ENCODE measurements at regions not wholly inside any gene's neighbourhood (a gene's known extent, or its start where the extent isn't known, plus 50 kb on each side); places are given as distances from the start of the nearest gene placed in this dataset.

GRCh38 chr1:77632216-77632615 is 50.2 kb downstream of the ZZZ3 start:
- Histone ChIP-seq H3K27me3 (ENCODE audit: control insufficient read depth in 2 of 2, insufficient read depth in 2 of 2, low read length in 2 of 2) (no peaks in the 10 kb centered on the region), H3K4me1 (ENCODE audit: control insufficient read depth in 2 of 2, insufficient read depth in 2 of 2, low read length in 2 of 2) (no peaks in the 10 kb centered on the region), H3K36me3 (ENCODE audit: control insufficient read depth in 2 of 3, insufficient read depth in 3 of 3, low read length in 3 of 3) (peaks cover 6 to 32% (median 13%) of the 10 kb centered on the region in 3 experiments), H3K4me3 (ENCODE audit: low read length) (no peak overlapping the region), H3K27ac (ENCODE audit: low read depth, low read length) (no peak overlapping the region), H3K9me3 (ENCODE audit: control insufficient read depth in 2 of 3, low read length in 3 of 3) (no peaks in the 10 kb centered on the region)
- ChIA-PET POLR2A (interaction anchor here (0.6 kb wide), 1 partner anchor 53 kb away, joined by 3 read pairs; no protein-coding TSS in a partner anchor), CTCF (no interaction called here)
- H3K9me3 Mint-ChIP-seq = no peaks in the 10 kb centered on the region
- H3K36me3 Mint-ChIP-seq = peaks cover 11 to 57% (median 31%) of the 10 kb centered on the region in 5 donors
- no peaks in the 10 kb centered on the region for H3K27me3 Mint-ChIP-seq
- ATAC-seq = no peak
- DNase-seq = no peak
- H3K27ac Mint-ChIP-seq = no peak overlapping the region
- intact Hi-C loops (cut with micrococcal nuclease) = no loop called here
- no peak overlapping the region for H3K4me3 Mint-ChIP-seq
- peaks cover 2 to 28% (median 8%) of the 10 kb centered on the region in 7 donors for H3K4me1 Mint-ChIP-seq

- ChIA-PET CTCF (no interaction called here), POLR2A (interaction anchor here (0.6 kb wide), 1 partner anchor 54 kb away, joined by 3 read pairs; no protein-coding TSS in a partner anchor)
- DNase-seq = no peak
- H3K27me3 ChIP-seq (ENCODE audit: control insufficient read depth in 2 of 2, insufficient read depth in 2 of 2, low read length in 2 of 2) = no peaks in the 10 kb centered on the region
- peaks cover 6 to 32% (median 13%) of the 10 kb centered on the region in 3 experiments for H3K36me3 ChIP-seq (ENCODE audit: control insufficient read depth in 2 of 3, insufficient read depth in 3 of 3, low read length in 3 of 3)
- H3K4me1 Mint-ChIP-seq = peaks cover 2 to 28% (median 8%) of the 10 kb centered on the region in 7 donors
- no peaks in the 10 kb centered on the region for H3K27me3 Mint-ChIP-seq
- no peaks in the 10 kb centered on the region for H3K9me3 ChIP-seq (ENCODE audit: control insufficient read depth in 2 of 3, low read length in 3 of 3)
- H3K36me3 Mint-ChIP-seq = peaks cover 11 to 58% (median 32%) of the 10 kb centered on the region in 5 donors
- ATAC-seq = no peak
- no peaks in the 10 kb centered on the region for H3K4me1 ChIP-seq (ENCODE audit: control insufficient read depth in 2 of 2, insufficient read depth in 2 of 2, low read length in 2 of 2)
- intact Hi-C loops (cut with micrococcal nuclease) = loop anchor here in 1 of 2 donors (2.0 kb wide), 1 partner anchor 13 kb away; no protein-coding TSS in a partner anchor
- H3K4me3 Mint-ChIP-seq = no peak overlapping the region
- H3K9me3 Mint-ChIP-seq = no peaks in the 10 kb centered on the region
- H3K27ac ChIP-seq (ENCODE audit: low read depth, low read length) = no peak overlapping the region
- H3K27ac Mint-ChIP-seq = peak overlapping the region in 1 of 9 donors; percentile 9
- H3K4me3 ChIP-seq (ENCODE audit: low read length) = no peak overlapping the region
Observed at GRCh38 chr1:77631751-77632150, 50.7 kb downstream of the ZZZ3 start.

- Mint-ChIP-seq H3K4me3 (no peak overlapping the region), H3K36me3 (peaks cover 11 to 62% (median 36%) of the 10 kb centered on the region in 5 donors), H3K27ac (no peak overlapping the region), H3K4me1 (peaks cover 2 to 28% (median 8%) of the 10 kb centered on the region in 7 donors), H3K27me3 (no peaks in the 10 kb centered on the region), H3K9me3 (no peaks in the 10 kb centered on the region)
- CTCF ChIA-PET = no interaction called here
- ATAC-seq = no peak
- POLR2A ChIA-PET = no interaction called here
- peaks cover 6 to 36% (median 13%) of the 10 kb centered on the region in 3 experiments for H3K36me3 ChIP-seq (ENCODE audit: control insufficient read depth in 2 of 3, insufficient read depth in 3 of 3, low read length in 3 of 3)
- no peak overlapping the region for H3K4me3 ChIP-seq (ENCODE audit: low read length)
- intact Hi-C loops (cut with micrococcal nuclease) = loop anchor here in 1 of 2 donors (2.0 kb wide), 1 partner anchor 13 kb away; no protein-coding TSS in a partner anchor
- DNase-seq = no peak
- no peaks in the 10 kb centered on the region for H3K27me3 ChIP-seq (ENCODE audit: control insufficient read depth in 2 of 2, insufficient read depth in 2 of 2, low read length in 2 of 2)
- H3K9me3 ChIP-seq (ENCODE audit: control insufficient read depth in 2 of 3, low read length in 3 of 3) = no peaks in the 10 kb centered on the region
- H3K27ac ChIP-seq (ENCODE audit: low read depth, low read length) = no peak overlapping the region
- no peaks in the 10 kb centered on the region for H3K4me1 ChIP-seq (ENCODE audit: control insufficient read depth in 2 of 2, insufficient read depth in 2 of 2, low read length in 2 of 2)
Observed at GRCh38 chr1:77631302-77631701, 51.2 kb downstream of the ZZZ3 start.

DNA sequence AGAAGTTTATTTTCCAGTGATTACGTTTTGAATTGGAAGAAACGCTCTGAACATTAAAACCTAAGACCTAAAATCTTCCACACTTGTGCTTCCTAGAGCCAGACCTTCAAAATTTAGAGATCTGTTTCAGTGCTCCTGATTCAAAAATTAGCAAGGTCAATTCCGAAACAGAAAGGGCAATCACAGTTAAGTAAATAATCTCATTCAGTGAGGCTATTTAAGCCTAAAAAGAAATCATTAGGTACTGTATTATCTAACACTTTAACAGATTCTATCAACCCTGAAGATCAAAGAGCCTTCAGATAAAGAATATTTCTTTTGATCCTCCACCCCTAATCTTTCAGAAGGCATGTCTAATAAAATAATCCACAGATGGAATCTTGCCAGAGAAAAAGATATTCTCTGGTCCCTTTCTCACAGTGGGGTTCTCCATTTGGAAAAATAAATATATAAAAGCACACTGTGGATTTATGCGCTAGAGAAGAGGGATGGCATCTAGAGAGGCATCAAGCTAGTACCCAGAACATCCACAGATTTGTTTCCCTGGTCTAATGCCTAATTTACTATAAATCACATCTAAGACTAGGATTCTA is 54.4 kb downstream of the ZZZ3 start:
- no peaks in the 10 kb centered on the region for H3K27me3 Mint-ChIP-seq
- H3K9me3 Mint-ChIP-seq = peaks cover 0 to 2% (median 0%) of the 10 kb centered on the region in 11 donors
- no peak overlapping the region for H3K4me3 Mint-ChIP-seq
- peak overlapping the region in 1 of 9 donors; percentile 72 for H3K27ac Mint-ChIP-seq
- intact Hi-C loops (cut with micrococcal nuclease) = no loop called here
- Histone ChIP-seq H3K27ac (ENCODE audit: low read depth, low read length) (no peak overlapping the region), H3K9me3 (ENCODE audit: control insufficient read depth in 2 of 3, low read length in 3 of 3) (no peaks in the 10 kb centered on the region), H3K27me3 (ENCODE audit: control insufficient read depth in 2 of 2, insufficient read depth in 2 of 2, low read length in 2 of 2) (no peaks in the 10 kb centered on the region), H3K4me1 (ENCODE audit: control insufficient read depth in 2 of 2, insufficient read depth in 2 of 2, low read length in 2 of 2) (no peaks in the 10 kb centered on the region), H3K36me3 (ENCODE audit: control insufficient read depth in 2 of 3, insufficient read depth in 3 of 3, low read length in 3 of 3) (peaks cover 6 to 34% (median 16%) of the 10 kb centered on the region in 3 experiments), H3K4me3 (ENCODE audit: low read length) (no peak overlapping the region)
- peaks cover 2 to 36% (median 14%) of the 10 kb centered on the region in 7 donors for H3K4me1 Mint-ChIP-seq
- DNase-seq = no peak
- CTCF ChIA-PET = no interaction called here
- POLR2A ChIA-PET = no interaction called here
- ATAC-seq = no peak
- peaks cover 14 to 74% (median 48%) of the 10 kb centered on the region in 5 donors for H3K36me3 Mint-ChIP-seq

DNA sequence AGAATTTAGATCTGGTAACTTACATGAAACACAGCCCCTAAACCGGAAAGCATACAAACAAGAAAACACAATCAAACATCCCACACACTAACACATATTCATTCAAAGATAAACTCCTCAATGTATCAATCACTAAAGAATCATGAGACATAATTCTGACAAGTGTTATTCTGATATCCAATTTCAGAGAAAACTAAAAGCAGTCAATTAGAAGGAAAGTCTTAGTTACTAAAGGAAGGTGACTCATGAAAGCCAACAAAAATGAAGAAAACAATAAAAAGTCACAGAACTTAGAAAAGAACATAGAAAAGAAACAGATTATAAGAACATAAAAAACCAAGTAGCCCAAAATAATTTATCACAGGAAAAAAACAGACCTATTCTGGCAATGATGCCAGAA is 57.2 kb downstream of the ZZZ3 start:
- H3K36me3 ChIP-seq (ENCODE audit: control insufficient read depth in 2 of 3, insufficient read depth in 3 of 3, low read length in 3 of 3) = peaks cover 0 to 17% (median 4%) of the 10 kb centered on the region in 3 experiments
- H3K36me3 Mint-ChIP-seq = peaks cover 4 to 67% (median 46%) of the 10 kb centered on the region in 5 donors
- no peak overlapping the region for H3K4me3 Mint-ChIP-seq
- CTCF ChIA-PET = no interaction called here
- intact Hi-C loops (cut with micrococcal nuclease) = no loop called here
- H3K27me3 ChIP-seq (ENCODE audit: control insufficient read depth in 2 of 2, insufficient read depth in 2 of 2, low read length in 2 of 2) = no peaks in the 10 kb centered on the region
- H3K27ac Mint-ChIP-seq = peak overlapping the region in 1 of 9 donors; percentile 45
- no peaks in the 10 kb centered on the region for H3K9me3 ChIP-seq (ENCODE audit: control insufficient read depth in 2 of 3, low read length in 3 of 3)
- peaks cover under 1 to 44% (median 17%) of the 10 kb centered on the region in 7 donors for H3K4me1 Mint-ChIP-seq
- peaks cover 0 to 2% (median 0%) of the 10 kb centered on the region in 11 donors for H3K9me3 Mint-ChIP-seq
- POLR2A ChIA-PET = no interaction called here
- no peak for ATAC-seq
- H3K4me3 ChIP-seq (ENCODE audit: low read length) = no peak overlapping the region
- no peaks in the 10 kb centered on the region for H3K4me1 ChIP-seq (ENCODE audit: control insufficient read depth in 2 of 2, insufficient read depth in 2 of 2, low read length in 2 of 2)
- no peaks in the 10 kb centered on the region for H3K27me3 Mint-ChIP-seq
- H3K27ac ChIP-seq (ENCODE audit: low read depth, low read length) = no peak overlapping the region
- DNase-seq = no peak

- Histone ChIP-seq H3K27me3 (ENCODE audit: control insufficient read depth in 2 of 2, insufficient read depth in 2 of 2, low read length in 2 of 2) (no peaks in the 10 kb centered on the region), H3K9me3 (ENCODE audit: control insufficient read depth in 2 of 3, low read length in 3 of 3) (no peaks in the 10 kb centered on the region), H3K36me3 (ENCODE audit: control insufficient read depth in 2 of 3, insufficient read depth in 3 of 3, low read length in 3 of 3) (peaks cover 0 to 13% (median 4%) of the 10 kb centered on the region in 3 experiments), H3K27ac (ENCODE audit: low read depth, low read length) (no peak overlapping the region), H3K4me3 (ENCODE audit: low read length) (no peak overlapping the region), H3K4me1 (ENCODE audit: control insufficient read depth in 2 of 2, insufficient read depth in 2 of 2, low read length in 2 of 2) (no peaks in the 10 kb centered on the region)
- DNase-seq (no peak), ATAC-seq (no peak)
- H3K9me3 Mint-ChIP-seq = peaks cover 0 to 2% (median 0%) of the 10 kb centered on the region in 11 donors
- no peaks in the 10 kb centered on the region for H3K27me3 Mint-ChIP-seq
- CTCF ChIA-PET = no interaction called here
- intact Hi-C loops (cut with micrococcal nuclease) = no loop called here
- H3K27ac Mint-ChIP-seq = peak overlapping the region in 1 of 9 donors; percentile 64
- no peak overlapping the region for H3K4me3 Mint-ChIP-seq
- peaks cover 10 to 62% (median 48%) of the 10 kb centered on the region in 5 donors for H3K36me3 Mint-ChIP-seq
- POLR2A ChIA-PET = no interaction called here
- peaks cover 2 to 42% (median 19%) of the 10 kb centered on the region in 7 donors for H3K4me1 Mint-ChIP-seq
Observed at GRCh38 chr1:77624102-77624501, 58.4 kb downstream of the ZZZ3 start.

DNA sequence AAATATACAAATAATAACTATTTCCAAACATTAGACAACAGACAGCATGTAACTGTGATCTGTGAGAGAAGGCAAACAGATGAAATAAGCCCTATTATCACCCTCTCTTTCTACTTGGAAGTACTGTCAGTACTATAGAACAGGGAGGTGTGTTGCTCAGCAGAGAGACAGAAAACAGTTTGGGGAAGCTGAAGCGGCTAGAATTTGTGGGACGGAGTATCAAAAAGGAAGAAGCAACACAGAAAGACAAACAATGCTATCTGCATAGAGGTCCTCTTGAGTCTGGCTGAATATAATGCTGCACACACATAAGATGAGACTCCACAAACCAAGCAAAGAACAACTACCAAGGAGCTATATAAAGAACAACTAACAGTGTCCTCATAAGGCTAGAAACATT is 59.4 kb downstream of the ZZZ3 start:
- Mint-ChIP-seq H3K4me1 (peaks cover 2 to 35% (median 19%) of the 10 kb centered on the region in 7 donors), H3K36me3 (peaks cover 10 to 62% (median 45%) of the 10 kb centered on the region in 5 donors), H3K27ac (peak overlapping the region in 1 of 9 donors; percentile 20), H3K4me3 (no peak overlapping the region), H3K27me3 (no peaks in the 10 kb centered on the region), H3K9me3 (peaks cover 0 to 2% (median 0%) of the 10 kb centered on the region in 11 donors)
- Histone ChIP-seq H3K27ac (ENCODE audit: low read depth, low read length) (no peak overlapping the region), H3K36me3 (ENCODE audit: control insufficient read depth in 2 of 3, insufficient read depth in 3 of 3, low read length in 3 of 3) (peaks cover 0 to 13% (median 4%) of the 10 kb centered on the region in 3 experiments), H3K9me3 (ENCODE audit: control insufficient read depth in 2 of 3, low read length in 3 of 3) (no peaks in the 10 kb centered on the region), H3K27me3 (ENCODE audit: control insufficient read depth in 2 of 2, insufficient read depth in 2 of 2, low read length in 2 of 2) (no peaks in the 10 kb centered on the region), H3K4me3 (ENCODE audit: low read length) (no peak overlapping the region), H3K4me1 (ENCODE audit: control insufficient read depth in 2 of 2, insufficient read depth in 2 of 2, low read length in 2 of 2) (no peaks in the 10 kb centered on the region)
- DNase-seq (no peak), ATAC-seq (no peak)
- intact Hi-C loops (cut with micrococcal nuclease) = no loop called here
- ChIA-PET POLR2A (no interaction called here), CTCF (no interaction called here)

Data from naive thymus-derived CD4-positive, alpha-beta T cell (primary cell).